Central memory CD4-positive, alpha-beta T cell (primary cell): ENCODE measurements at regions not wholly inside any gene's neighbourhood (a gene's known extent, or its start where the extent isn't known, plus 50 kb on each side); places are given as distances from the start of the nearest gene placed in this dataset.

Experiments
- DNase-seq: peaks from one replicate; pipeline ENCODE4 v3.0.0; 2022

GRCh38 chr2:8067784-8068336 lies 614.0 kb upstream of the ID2 start:
- DNase-seq: no peak

GRCh38 chr2:8072907-8073306 lies 608.9 kb upstream of the ID2 start:
- no peak for DNase-seq

DNA sequence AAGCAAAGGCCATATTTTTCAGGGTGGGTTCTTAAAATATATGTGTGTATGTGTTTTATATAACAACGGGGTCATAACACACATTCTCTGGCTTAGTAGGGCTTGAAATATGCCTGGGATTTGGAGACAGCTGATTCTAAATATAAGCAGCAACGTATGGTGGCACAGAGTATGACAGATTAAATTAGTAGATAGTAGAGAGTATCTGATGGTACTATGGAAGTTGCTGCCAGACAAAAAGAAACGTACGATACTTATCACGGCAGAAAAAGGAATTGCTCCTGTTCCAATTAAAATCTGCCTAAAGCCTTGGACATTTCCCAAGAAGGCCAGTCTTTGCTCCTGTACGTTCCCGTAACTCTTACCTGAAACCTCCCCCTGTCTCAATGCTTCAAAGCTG lies 607.9 kb upstream of the ID2 start:
- DNase-seq: no peak

DNA sequence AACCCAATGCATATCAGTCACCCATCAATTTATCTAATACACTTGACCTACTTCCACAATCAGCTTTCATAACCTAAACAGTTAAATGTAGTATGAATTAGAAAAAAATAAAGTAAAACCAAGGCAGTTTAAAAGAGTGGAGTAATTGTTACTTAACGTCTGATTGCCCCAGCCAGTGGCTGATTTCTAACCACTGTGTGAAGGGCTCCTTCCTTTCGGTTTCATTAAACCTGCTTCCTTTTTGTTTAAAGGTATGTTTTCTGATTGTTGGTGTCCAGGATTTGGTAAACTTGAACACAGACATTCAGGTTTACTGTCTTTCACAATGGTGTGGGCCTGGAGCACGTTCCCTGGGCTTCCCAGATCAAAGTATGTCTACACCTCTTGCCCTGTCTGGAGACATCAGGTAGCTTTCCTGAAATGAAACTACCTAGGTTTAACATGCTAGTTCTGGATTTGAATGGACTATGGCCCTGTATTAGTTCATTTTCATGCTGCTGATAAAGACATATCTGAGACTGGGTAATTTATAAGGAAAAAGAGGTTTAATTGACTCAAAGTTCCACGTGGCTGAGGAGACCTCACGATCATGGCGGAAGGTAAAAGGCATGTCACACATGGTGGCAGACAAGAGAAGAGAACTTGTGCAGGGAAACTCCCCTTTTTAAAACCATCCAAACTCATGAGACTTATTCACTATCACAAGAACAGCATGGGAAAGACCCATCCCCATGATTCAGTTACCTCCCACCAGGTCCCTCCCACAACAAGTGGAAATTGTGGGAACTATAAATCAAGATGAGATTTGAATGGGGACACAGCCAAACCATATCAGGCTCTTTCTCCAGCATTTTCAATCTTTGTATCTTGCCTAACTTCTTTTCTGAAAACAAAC lies 605.2 kb upstream of the ID2 start:
- DNase-seq: no peak

GRCh38 chr2:8078705-8079104 lies 603.2 kb upstream of the ID2 start:
- no peak for DNase-seq

- no peak for DNase-seq
These were observed 601.8 kb upstream of the ID2 start for GRCh38 chr2:8080063-8080462.

DNA sequence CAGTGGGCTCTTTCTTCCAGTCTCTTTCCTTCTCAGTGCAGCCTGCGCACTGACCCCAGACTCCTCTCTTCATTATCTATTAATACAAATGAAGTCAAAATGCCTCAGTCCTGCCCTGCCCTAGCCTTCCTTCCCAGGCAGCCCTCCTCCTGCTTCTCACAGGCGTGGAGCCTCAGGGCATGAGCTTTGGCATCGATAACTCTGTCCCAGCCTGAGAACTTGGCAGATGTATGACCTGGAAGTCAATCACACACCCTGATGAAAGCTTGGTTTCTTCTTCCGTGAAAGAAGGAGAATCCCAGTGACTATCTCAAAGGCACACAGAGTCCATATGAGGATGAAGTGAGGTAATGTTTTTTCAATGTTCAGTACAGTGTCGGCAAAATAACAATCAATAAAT lies 600.7 kb upstream of the ID2 start:
- no peak for DNase-seq

DNA sequence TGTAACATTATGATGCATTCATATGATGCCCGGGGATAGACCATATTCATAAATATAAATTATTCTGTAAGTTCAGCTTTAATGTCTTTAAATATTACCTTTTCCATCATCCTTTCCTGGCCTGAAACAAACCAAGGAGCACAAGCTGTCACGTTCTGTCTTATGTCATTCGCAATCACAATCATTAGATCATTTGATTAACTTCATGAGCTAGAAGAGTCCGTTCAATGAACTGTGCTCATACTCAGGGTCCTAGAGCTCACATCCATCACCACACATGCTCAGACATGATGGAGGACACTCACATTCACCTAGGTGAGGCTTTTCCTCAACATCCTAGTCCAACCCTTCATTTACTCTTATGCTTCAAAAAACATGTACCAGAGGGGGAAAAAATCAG lies 599.0 kb upstream of the ID2 start:
- DNase-seq: no peak

- DNase-seq: no peak
These were observed 595.5 kb upstream of the ID2 start for GRCh38 chr2:8086357-8086756.

DNA sequence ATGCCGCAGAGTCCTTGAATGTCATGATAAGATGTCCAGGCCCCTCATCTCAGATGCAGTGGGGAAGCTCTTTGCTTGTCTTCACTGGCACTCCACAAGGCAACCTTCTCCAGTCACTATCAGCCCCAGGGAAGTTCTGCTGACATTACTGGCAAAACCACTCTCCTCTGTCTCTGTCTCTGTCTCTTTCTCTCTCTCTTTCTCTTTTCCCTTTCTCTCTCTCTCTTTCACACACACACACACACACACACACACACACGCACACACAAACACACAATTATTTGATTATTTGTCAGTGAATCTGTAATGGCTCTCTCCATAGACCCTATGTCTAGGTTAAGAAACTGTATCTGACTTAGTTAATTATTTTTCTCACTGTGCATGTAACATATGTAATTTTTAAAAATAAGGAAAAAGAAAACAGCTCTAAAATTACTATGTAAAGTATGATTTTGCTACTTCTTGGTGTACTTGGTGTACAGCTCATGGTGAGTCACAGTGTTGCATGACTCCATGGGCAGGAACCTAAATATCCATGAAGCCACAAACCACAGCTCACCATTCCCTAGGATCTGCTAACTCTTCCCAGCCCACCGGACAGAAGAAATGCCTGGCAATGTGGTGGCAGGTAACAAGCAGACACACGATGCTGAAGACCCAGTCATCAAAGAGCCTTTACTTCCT lies 594.9 kb upstream of the ID2 start:
- DNase-seq: no peak

DNA sequence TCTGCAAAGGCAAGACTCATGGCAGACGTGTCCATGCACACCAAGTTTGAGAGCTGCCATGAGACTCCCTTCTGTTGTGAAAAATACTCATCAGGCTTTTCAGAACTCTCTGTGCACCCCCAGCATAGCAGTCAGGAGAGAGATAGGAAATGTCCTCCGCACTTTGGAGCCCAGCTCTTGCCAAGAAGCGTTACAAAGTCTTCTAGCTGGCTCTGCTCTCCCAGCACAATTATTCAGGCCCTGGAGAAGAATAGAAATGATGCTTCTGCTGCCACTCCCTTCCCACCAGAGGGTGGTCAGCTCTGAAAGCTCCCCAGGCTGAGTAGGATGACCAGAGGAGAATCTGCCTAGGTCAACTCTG lies 594.4 kb upstream of the ID2 start:
- DNase-seq: no peak

DNA sequence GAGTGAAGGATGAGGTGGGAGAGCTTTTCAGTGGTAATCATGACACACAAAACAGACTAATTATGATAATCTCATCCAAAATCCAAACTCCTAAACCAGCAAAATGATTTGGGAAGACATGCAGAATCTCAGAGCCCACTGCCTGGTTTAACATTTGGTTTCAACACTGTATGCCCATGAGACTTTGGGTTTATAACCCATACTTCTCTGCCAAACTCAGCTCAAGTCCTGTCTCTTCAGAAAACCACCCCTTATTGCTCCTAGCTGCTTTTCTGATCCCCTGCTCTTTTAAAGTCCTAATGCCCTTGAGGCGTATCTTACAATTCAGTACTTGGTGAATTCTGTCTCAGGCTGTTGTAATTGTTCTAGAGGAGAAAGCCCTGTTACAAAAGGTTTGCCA lies 593.0 kb upstream of the ID2 start:
- no peak for DNase-seq

GRCh38 chr2:8089596-8089995 lies 592.3 kb upstream of the ID2 start:
- DNase-seq: no peak

- DNase-seq: no peak
These were observed 590.8 kb upstream of the ID2 start for GRCh38 chr2:8090748-8091700.

DNA sequence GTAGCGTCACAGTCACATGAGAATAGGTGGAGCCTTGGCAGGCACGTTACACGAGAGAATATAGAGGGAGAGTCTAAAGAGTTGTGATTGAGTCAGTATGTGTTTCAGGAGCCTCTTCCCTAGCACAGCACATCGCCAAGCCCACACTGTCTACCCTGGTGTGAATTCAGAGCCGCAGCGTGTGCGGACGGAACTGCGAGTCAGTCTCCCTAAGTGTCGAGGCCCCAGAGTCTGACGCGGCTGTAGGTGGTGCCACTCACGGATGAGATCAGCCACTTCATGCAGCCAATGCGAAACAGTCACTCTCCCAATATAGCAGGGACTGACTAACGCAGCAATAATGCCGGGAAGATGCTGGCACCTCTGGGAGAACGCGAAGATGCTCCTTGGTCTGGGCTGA lies 587.3 kb upstream of the ID2 start:
- no peak for DNase-seq

- no peak for DNase-seq
These were observed 585.9 kb upstream of the ID2 start for GRCh38 chr2:8095978-8096377.

- DNase-seq: no peak
These were observed 585.4 kb upstream of the ID2 start for GRCh38 chr2:8096484-8096883.

DNA sequence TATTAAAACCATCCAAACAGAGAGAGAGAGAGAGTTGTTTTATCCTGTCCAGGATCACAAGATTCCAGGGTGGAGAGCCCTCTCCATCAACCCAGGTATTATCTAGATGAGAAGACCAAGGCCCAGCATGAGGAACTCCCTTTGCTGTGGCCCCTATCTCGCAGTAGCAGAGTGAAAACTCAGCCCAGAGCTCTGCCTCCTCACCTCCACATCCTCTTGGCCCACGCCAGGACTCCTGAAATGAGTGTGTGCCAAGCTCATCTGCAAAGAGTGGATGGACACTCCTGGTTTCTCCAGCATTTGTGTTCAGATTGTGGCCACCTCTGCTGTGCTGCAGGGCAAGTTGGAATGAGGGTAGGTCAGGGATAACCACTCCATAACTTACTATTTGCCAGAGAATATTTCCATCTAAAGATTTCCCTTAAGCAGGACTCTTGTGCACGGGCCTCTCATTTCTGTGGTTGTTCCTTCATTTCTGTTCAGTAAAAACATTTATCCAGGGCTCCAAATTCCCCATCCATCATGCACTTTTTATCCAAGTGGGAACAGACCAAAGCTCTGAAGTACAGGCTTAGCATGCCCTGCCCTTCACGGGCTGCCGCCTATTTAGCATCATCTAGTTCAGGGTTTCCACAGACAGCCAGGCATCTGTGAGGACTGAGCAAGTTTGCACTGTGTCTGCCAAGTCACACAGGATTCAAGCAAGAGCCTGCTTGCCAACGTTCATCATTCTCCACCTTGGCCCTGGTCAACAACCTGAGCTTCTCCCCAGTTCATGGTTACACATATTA lies 583.2 kb upstream of the ID2 start:
- no peak for DNase-seq

GRCh38 chr2:8099267-8099582 lies 582.6 kb upstream of the ID2 start:
- no peak for DNase-seq

GRCh38 chr2:8101614-8102277 lies 580.1 kb upstream of the ID2 start:
- no peak for DNase-seq

DNA sequence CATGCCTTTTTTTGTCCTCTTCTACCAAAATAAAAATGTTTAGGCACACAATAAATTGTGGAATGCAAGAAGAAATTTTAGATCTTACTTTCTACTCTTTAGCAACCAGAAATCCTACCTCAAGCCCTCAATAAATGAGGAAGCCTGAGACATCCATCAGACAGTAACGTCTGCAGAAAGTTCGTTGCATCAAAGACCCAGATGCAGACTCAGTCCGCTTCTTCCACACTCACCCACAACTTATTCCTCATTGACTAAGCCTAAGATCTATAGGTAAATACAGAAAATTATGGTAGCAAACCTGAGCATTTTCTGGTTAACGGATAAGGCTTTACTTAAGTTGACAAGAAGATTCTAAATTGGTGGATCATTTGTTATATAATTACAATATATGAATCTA lies 579.4 kb upstream of the ID2 start:
- DNase-seq: no peak
